IMR-90 (cell line): ENCODE measurements at regions not wholly inside any gene's neighbourhood (a gene's known extent, or its start where the extent isn't known, plus 50 kb on each side); places are given as distances from the start of the nearest gene placed in this dataset.
A peak's percentile ranks its signal among the peaks of the same experiment; 100 is the strongest.

ENCODE experiments used
- ATAC-seq: fragments of 200-7000 bp; cut with Tn5 transposase; 2 replicates; pipeline ENCODE4 v1.9.1; 2020; ENCODE audit warnings: low read depth, mild to moderate bottlenecking, moderate library complexity
- BruUV-seq: library from RNA; stranded (reverse); fragments of 400-500 nt; replicated peaks from 2 replicates; lab custom pipeline; 2021; lab: Mats Ljungman, UMichigan
- CTCF ChIA-PET: fragments of 300-600 bp; formaldehyde crosslinking; extraction: SDS; loops from one replicate; lab custom pipeline; 2021; ENCODE audit warnings: antibody characterized with exemption; lab: Yijun Ruan, JAX
- POLR2A ChIA-PET: fragments of 300-600 bp; sonication (Branson Sonifier 250); formaldehyde crosslinking; loops from one replicate; lab custom pipeline; 2022; ENCODE audit warnings: antibody characterized with exemption; ENCODE audit not compliant: unreplicated experiment; lab: Charles Lee
- DNase-seq: peaks from one replicate; pipeline ENCODE4 v3.0.0; 2013
- H2AFZ ChIP-seq: replicated peaks from 2 replicates; pipeline ENCODE3; 2013; ENCODE audit warnings: low read length, mild to moderate bottlenecking; ENCODE audit not compliant: poor library complexity
- H2AK5ac ChIP-seq: 2 replicates; pipeline ENCODE4 v1.6.1; 2013; ENCODE audit warnings: low read depth, low read length, inconsistent platforms
- H2AK9ac ChIP-seq: replicated peaks from 2 replicates; pipeline ENCODE3; 2013; ENCODE audit warnings: mild to moderate bottlenecking, low read depth, low read length, moderate library complexity; ENCODE audit not compliant: poor library complexity
- H2BK120ac ChIP-seq: 2 replicates; pipeline ENCODE4 v1.6.1; 2013; ENCODE audit warnings: low read depth, low read length, inconsistent platforms
- H2BK15ac ChIP-seq: 3 replicates; pipeline ENCODE4 v1.6.1; 2013; ENCODE audit warnings: low read depth, low read length, inconsistent platforms
- H2BK20ac ChIP-seq: 2 replicates; pipeline ENCODE4 v1.6.1; 2013; ENCODE audit warnings: low read depth, mild to moderate bottlenecking, inconsistent platforms, low read length, moderate library complexity
- H2BK5ac ChIP-seq: 2 replicates; pipeline ENCODE4 v1.6.1; 2013; ENCODE audit warnings: mild to moderate bottlenecking, low read depth, low read length, inconsistent platforms; ENCODE audit not compliant: poor library complexity, severe bottlenecking
- H3K14ac ChIP-seq: replicated peaks from 2 replicates; pipeline ENCODE4 v1.6.1; 2013; ENCODE audit warnings: low read depth, low read length, inconsistent platforms
- H3K18ac ChIP-seq: 2 replicates; pipeline ENCODE4 v1.6.1; 2013; ENCODE audit warnings: low read depth, low read length, control low read depth
- H3K23ac ChIP-seq: 2 replicates; pipeline ENCODE4 v1.6.1; 2013; ENCODE audit warnings: low read depth, low read length, inconsistent platforms
- H3K27ac ChIP-seq: 2 replicates; pipeline ENCODE4 v1.5.1; 2013; ENCODE audit warnings: mild to moderate bottlenecking, control low read depth, low read length; ENCODE audit not compliant: insufficient read depth
- H3K27me3 ChIP-seq: 2 replicates; pipeline ENCODE4 v1.6.1; 2013; ENCODE audit warnings: low read length; ENCODE audit not compliant: control insufficient read depth, insufficient read depth
- H3K36me3 ChIP-seq: 2 replicates; pipeline ENCODE4 v1.6.1; 2013; ENCODE audit warnings: low read length, mixed read lengths; ENCODE audit not compliant: control insufficient read depth, insufficient read depth
- H3K4ac ChIP-seq: 2 replicates; pipeline ENCODE4 v1.6.1; 2013; ENCODE audit warnings: low read depth, low read length, inconsistent platforms
- H3K4me1 ChIP-seq: 2 replicates; pipeline ENCODE4 v1.6.1; 2013; ENCODE audit warnings: low read length, mixed read lengths; ENCODE audit not compliant: control insufficient read depth, insufficient read depth
- H3K4me2 ChIP-seq: 2 replicates; pipeline ENCODE4 v1.6.1; 2013; ENCODE audit warnings: low read depth, mild to moderate bottlenecking, control low read depth, low read length, moderate library complexity
- H3K4me3 ChIP-seq: 2 replicates; pipeline ENCODE4 v1.5.1; 2013; ENCODE audit warnings: low read depth, mild to moderate bottlenecking, control low read depth, low read length, moderate library complexity; ENCODE audit not compliant: insufficient read depth
- H3K56ac ChIP-seq: 2 replicates; pipeline ENCODE4 v1.6.1; 2013; ENCODE audit warnings: low read length, inconsistent platforms; ENCODE audit not compliant: insufficient read depth; ENCODE audit errors: extremely low read depth
- H3K79me1 ChIP-seq, 2 experiments: 2 replicates each; pipeline ENCODE4 v1.6.1; 2013; ENCODE audit warnings: low read length in 2 of 2, inconsistent platforms in 1 of 2, low read depth in 1 of 2
- H3K9ac ChIP-seq: 2 replicates; pipeline ENCODE4 v1.6.1; 2013; ENCODE audit warnings: low read depth, low read length, control low read depth
- H3K9me1 ChIP-seq: 2 replicates; pipeline ENCODE4 v1.6.1; 2013; ENCODE audit warnings: low read length, inconsistent platforms; ENCODE audit not compliant: insufficient read depth
- H3K9me3 ChIP-seq: 2 replicates; pipeline ENCODE4 v1.6.1; 2013; ENCODE audit warnings: low read length; ENCODE audit not compliant: control insufficient read depth, insufficient read depth
- H4K20me1 ChIP-seq: 2 replicates; pipeline ENCODE4 v1.6.1; 2013; ENCODE audit warnings: low read length, inconsistent platforms; ENCODE audit not compliant: insufficient read depth
- H4K5ac ChIP-seq: 2 replicates; pipeline ENCODE4 v1.6.1; 2013; ENCODE audit warnings: mild to moderate bottlenecking, low read depth, low read length, control low read depth
- H4K8ac ChIP-seq, 2 experiments: 2 replicates each; pipeline ENCODE4 v1.6.1; 2013; ENCODE audit warnings: low read depth in 2 of 2, low read length in 2 of 2, control low read depth in 1 of 2, inconsistent platforms in 1 of 2
- H4K91ac ChIP-seq: 2 replicates; pipeline ENCODE4 v1.6.1; 2013; ENCODE audit warnings: low read depth, low read length, inconsistent platforms; ENCODE audit not compliant: insufficient read depth
- CHD1 ChIP-seq: IDR thresholded peaks from 2 replicates; pipeline ENCODE4 v1.6.1; 2012; ENCODE audit warnings: low read depth, low read length, improper control_type of control experiment
- ELK1 ChIP-seq: fragments of 150-350 bp; IDR thresholded peaks from 2 replicates; pipeline ENCODE4 v1.6.1; 2016; ENCODE audit warnings: low read depth, mild to moderate bottlenecking, low read length, moderate library complexity, borderline replicate concordance
- MAFK ChIP-seq: IDR thresholded peaks from 2 replicates; pipeline ENCODE4 v1.6.1; 2012; ENCODE audit warnings: low read depth, low read length, improper control_type of control experiment
- MAZ ChIP-seq: IDR thresholded peaks from 2 replicates; pipeline ENCODE4 v1.6.1; 2012; ENCODE audit warnings: low read depth, mild to moderate bottlenecking, low read length, improper control_type of control experiment, moderate library complexity, borderline replicate concordance
- NFE2L2 ChIP-seq: fragments of 150-350 bp; IDR thresholded peaks from 2 replicates; pipeline ENCODE4 v1.6.1; 2016; ENCODE audit warnings: low read depth, mild to moderate bottlenecking, low read length
- RAD21 ChIP-seq: IDR thresholded peaks from 2 replicates; pipeline ENCODE4 v1.6.1; 2012; ENCODE audit warnings: low read length, improper control_type of control experiment
- SMC3 ChIP-seq: fragments of 150-350 bp; IDR thresholded peaks from 2 replicates; pipeline ENCODE4 v1.6.1; 2016; ENCODE audit warnings: low read depth, mild to moderate bottlenecking, antibody characterized with exemption, low read length, moderate library complexity
- WGBS, 2 experiments: methylation state at CpG; one replicate each; pipeline versions ENCODE4 v1.1.5 to v1.1.7; 2013; ENCODE audit warnings: missing lambda C conversion rate in 2 of 2; ENCODE audit not compliant: insufficient read length in 1 of 2; ENCODE audit errors: extremely low coverage in 2 of 2; 5-methylcytosine and 5-hydroxymethylcytosine counted together
- dilution Hi-C: fragments of 300-500 bp; cut with HindIII; formaldehyde crosslinking; loops from one replicate; pipeline ENCODE4 v1.14.3; 2018; ENCODE audit warnings: low sequenced_read_pairs; ENCODE audit not compliant: unreplicated experiment
- in situ Hi-C: fragments of 300-500 bp; cut with MboI; formaldehyde crosslinking; loops from 3 replicates; pipeline ENCODE4 v1.14.3; 2019; ENCODE audit warnings: low sequenced_read_pairs, inconsistent platforms, mixed read lengths
- intact Hi-C: fragments of 100-400 bp; cut with micrococcal nuclease; formaldehyde crosslinking; loops from 2 replicates; pipeline ENCODE4 v1.10.0; 2022

- ChIA-PET CTCF (no interaction called here), POLR2A (no interaction called here)
- no peak overlapping the region for H3K4me3 ChIP-seq
- no peak overlapping the region for H2AFZ ChIP-seq
- H3K18ac ChIP-seq: no peak overlapping the region
- no peak overlapping the region for H3K9ac ChIP-seq
- no peak overlapping the region for H3K14ac ChIP-seq
- H3K4ac ChIP-seq: no peak overlapping the region
- DNase-seq (no peak), ATAC-seq (no peak)
- H3K36me3 ChIP-seq: no peaks in the 10 kb centered on the region
- no peaks in the 10 kb centered on the region for H3K9me1 ChIP-seq
- no peaks in the 10 kb centered on the region for H3K27me3 ChIP-seq
- H2BK5ac ChIP-seq: no peak overlapping the region
- whole genome bisulfite sequencing, 2 experiments: no CpG with 5 or more reads among the region's 3 CpGs
- no TSS peak for BruUV-seq
- no peak overlapping the region for H2BK20ac ChIP-seq
- no peaks in the 10 kb centered on the region for H3K79me1 ChIP-seq
- no peaks in the 10 kb centered on the region for H3K9me3 ChIP-seq
- H3K4me2 ChIP-seq: no peak overlapping the region
- no peak overlapping the region for H2AK5ac ChIP-seq
- no peak overlapping the region for H3K27ac ChIP-seq
- no peak overlapping the region for H3K23ac ChIP-seq
- dilution Hi-C loops (no loop called here), intact Hi-C loops (loop anchor here (5.0 kb wide), 1 partner anchor 37 kb away; no protein-coding TSS in a partner anchor), in situ Hi-C loops (no loop called here)
- no peak overlapping the region for H4K8ac ChIP-seq
- no peak overlapping the region for H2AK9ac ChIP-seq
- no peak overlapping the region for H4K5ac ChIP-seq
- H2BK15ac ChIP-seq: no peak overlapping the region
- H2BK120ac ChIP-seq: no peak overlapping the region
- no peak for TF ChIP-seq NFE2L2
- TF ChIP-seq MAZ: no peak
- TF ChIP-seq SMC3: no peak
- peak; percentile 77 for TF ChIP-seq MAFK
- TF ChIP-seq ELK1: no peak
- TF ChIP-seq CHD1: no peak
- no peak for TF ChIP-seq RAD21
- no peaks in the 10 kb centered on the region for H3K4me1 ChIP-seq
- H4K20me1 ChIP-seq: no peaks in the 10 kb centered on the region
- H4K91ac ChIP-seq: no peak overlapping the region
- no peak overlapping the region for H3K56ac ChIP-seq
These were observed 78.1 kb upstream of the AHI1 start for GRCh38 chr6:135575629-135576028.
